H1 (cell line): ENCODE measurements at regions not wholly inside any gene's neighbourhood (a gene's known extent, or its start where the extent isn't known, plus 50 kb on each side); places are given as distances from the start of the nearest gene placed in this dataset.

Source experiments
- CTCF ChIA-PET: fragments of 300-600 bp; sonication (Branson Sonifier 250); formaldehyde crosslinking; loops from one replicate; lab custom pipeline; 2021; ENCODE audit not compliant: partially characterized antibody; lab: Charles Lee
- POLR2A ChIA-PET: fragments of 300-600 bp; sonication (Branson Sonifier 250); formaldehyde crosslinking; loops from one replicate; lab custom pipeline; 2021; ENCODE audit warnings: inconsistent platforms; ENCODE audit not compliant: partially characterized antibody; lab: Charles Lee
- DNase-seq, 2 experiments: peaks; one replicate each; pipeline versions ENCODE4 v3.0.0 to v3.0.0-alpha.2; 2010 to 2022; ENCODE audit warnings: low spot score in 2 of 2, low read depth in 1 of 2, mixed read lengths in 1 of 2
- FAIRE-seq: peaks from 2 replicates; lab custom pipeline; 2011; peaks lifted over from hg19 to GRCh38; lab: Jason Lieb, UNC
- H2AFZ ChIP-seq: 2 replicates; pipeline ENCODE4 v1.8.1; 2012; ENCODE audit warnings: low read length, inconsistent platforms
- H2AK5ac ChIP-seq: 2 replicates; pipeline ENCODE4 v1.6.1; 2013; ENCODE audit warnings: low read depth, low read length
- H2BK120ac ChIP-seq: replicated peaks from 2 replicates; pipeline ENCODE3; 2013; ENCODE audit warnings: low read depth, low read length, inconsistent platforms
- H2BK12ac ChIP-seq: 2 replicates; pipeline ENCODE4 v1.6.1; 2013; ENCODE audit warnings: low read depth, low read length
- H2BK15ac ChIP-seq: 2 replicates; pipeline ENCODE4 v1.6.1; 2013; ENCODE audit warnings: low read length
- H2BK20ac ChIP-seq: 2 replicates; pipeline ENCODE4 v1.6.1; 2013; ENCODE audit warnings: low read length
- H2BK5ac ChIP-seq: 2 replicates; pipeline ENCODE4 v1.6.1; 2013; ENCODE audit warnings: low read depth, low read length
- H3K14ac ChIP-seq: 2 replicates; pipeline ENCODE4 v1.6.1; 2013; ENCODE audit warnings: inconsistent platforms; ENCODE audit not compliant: insufficient read length
- H3K18ac ChIP-seq: 2 replicates; pipeline ENCODE4 v1.6.1; 2013; ENCODE audit warnings: low read length; ENCODE audit errors: extremely low read depth
- H3K23ac ChIP-seq: 2 replicates; pipeline ENCODE4 v1.6.1; 2013; ENCODE audit warnings: inconsistent platforms; ENCODE audit not compliant: insufficient read length
- H3K23me2 ChIP-seq: 2 replicates; pipeline ENCODE4 v1.6.1; 2013; ENCODE audit warnings: low read depth, low read length
- H3K27ac ChIP-seq: 2 replicates; pipeline ENCODE4 v1.6.1; 2011; ENCODE audit warnings: low read depth, low read length, inconsistent platforms
- H3K27me3 ChIP-seq, 4 experiments: replicated peaks in 1 of 4; 1 replicate in 1 of 4; 2 replicates in 3 of 4; pipeline versions ENCODE4 v1.6.1 to v1.8.1; 2011 to 2013; ENCODE audit warnings: low read length in 3 of 4, mild to moderate bottlenecking in 3 of 4, inconsistent platforms in 2 of 4, mixed read lengths in 2 of 4, moderate library complexity in 1 of 4; ENCODE audit not compliant: control insufficient read depth in 3 of 4, insufficient read depth in 3 of 4; ENCODE audit errors: extremely low read depth in 1 of 4
- H3K36me3 ChIP-seq, 4 experiments: 2 replicates each; pipeline versions ENCODE4 v1.6.1 to v1.8.1; 2011 to 2013; ENCODE audit warnings: mild to moderate bottlenecking in 4 of 4, low read length in 3 of 4, moderate library complexity in 2 of 4, control low read depth in 1 of 4, inconsistent platforms in 1 of 4; ENCODE audit not compliant: insufficient read depth in 4 of 4, control insufficient read depth in 2 of 4
- H3K4ac ChIP-seq: replicated peaks from 2 replicates; pipeline ENCODE3; 2013; ENCODE audit warnings: low read length, low read depth, mixed read lengths, inconsistent platforms; ENCODE audit not compliant: insufficient read length
- H3K4me1 ChIP-seq, 4 experiments: replicated peaks in 1 of 4; 1 replicate in 1 of 4; 2 replicates in 3 of 4; pipeline versions ENCODE4 v1.6.1 to v1.8.1; 2011 to 2013; ENCODE audit warnings: low read length in 3 of 4, inconsistent platforms in 2 of 4, mixed read lengths in 1 of 4; ENCODE audit not compliant: insufficient read depth in 4 of 4, control insufficient read depth in 3 of 4
- H3K4me2 ChIP-seq, 2 experiments: 2 replicates each; pipeline versions ENCODE4 v1.6.1 to v1.8.1; 2011 to 2013; ENCODE audit warnings: low read depth in 2 of 2, low read length in 2 of 2, control low read depth in 1 of 2, inconsistent platforms in 1 of 2, mild to moderate bottlenecking in 1 of 2; ENCODE audit not compliant: insufficient read depth in 1 of 2
- H3K4me3 ChIP-seq, 4 experiments: fragments of 200-600, 300-600 bp in 1 of 4; sonication (generic), shearing (Covaris generic), sonication (Bioruptor Twin) in 1 of 4; 2 replicates each; pipeline versions ENCODE4 v1.5.1 to v1.8.1; 2011 to 2016; ENCODE audit warnings: low read length in 4 of 4, low read depth in 3 of 4, control low read depth in 2 of 4, inconsistent platforms in 2 of 4, mild to moderate bottlenecking in 2 of 4, mixed read lengths in 1 of 4, moderate library complexity in 1 of 4; ENCODE audit not compliant: insufficient read depth in 2 of 4; ENCODE audit errors: extremely low read depth in 1 of 4
- H3K56ac ChIP-seq: replicated peaks from 2 replicates; pipeline ENCODE3; 2013; ENCODE audit warnings: low read depth, mild to moderate bottlenecking, mixed read lengths, low read length, inconsistent platforms; ENCODE audit not compliant: insufficient read length
- H3K79me1 ChIP-seq: 2 replicates; pipeline ENCODE4 v1.6.1; 2013; ENCODE audit warnings: low read depth, low read length, control low read depth
- H3K79me2 ChIP-seq, 2 experiments: 2 replicates each; pipeline versions ENCODE4 v1.6.1 to v1.8.1; 2012 to 2013; ENCODE audit warnings: low read length in 2 of 2, mild to moderate bottlenecking in 2 of 2, inconsistent platforms in 1 of 2; ENCODE audit not compliant: insufficient read depth in 2 of 2, control insufficient read depth in 1 of 2
- H3K9ac ChIP-seq, 4 experiments: replicated peaks in 1 of 4; 1 replicate in 1 of 4; 2 replicates in 3 of 4; pipeline versions ENCODE4 v1.6.1 to v1.8.1; 2011 to 2013; ENCODE audit warnings: low read depth in 3 of 4, low read length in 3 of 4, control low read depth in 2 of 4, mild to moderate bottlenecking in 2 of 4, moderate library complexity in 2 of 4, inconsistent platforms in 1 of 4; ENCODE audit errors: extremely low read depth in 1 of 4
- H3K9me3 ChIP-seq, 2 experiments: 2 replicates each; pipeline versions ENCODE4 v1.6.1 to v1.8.1; 2012 to 2013; ENCODE audit warnings: mild to moderate bottlenecking in 2 of 2, moderate library complexity in 2 of 2, control low read depth in 1 of 2, inconsistent platforms in 1 of 2, low read depth in 1 of 2, low read length in 1 of 2, mixed read lengths in 1 of 2; ENCODE audit not compliant: insufficient read depth in 2 of 2
- H4K20me1 ChIP-seq, 2 experiments: replicated peaks in 1 of 2; 2 replicates each; pipeline versions ENCODE3 to v1.8.1; 2011 to 2013; ENCODE audit warnings: inconsistent platforms in 2 of 2, low read length in 2 of 2, mild to moderate bottlenecking in 1 of 2; ENCODE audit not compliant: insufficient read depth in 2 of 2, control insufficient read depth in 1 of 2
- H4K5ac ChIP-seq: 2 replicates; pipeline ENCODE4 v1.6.1; 2013; ENCODE audit warnings: low read length, low read depth, mixed read lengths, inconsistent platforms; ENCODE audit not compliant: insufficient read length
- H4K8ac ChIP-seq: 2 replicates; pipeline ENCODE4 v1.8.0; 2013; ENCODE audit warnings: mild to moderate bottlenecking, moderate library complexity, low read length, inconsistent platforms; ENCODE audit not compliant: insufficient read depth; ENCODE audit errors: extremely low read depth
- H4K91ac ChIP-seq: replicated peaks from 2 replicates; pipeline ENCODE3; 2013; ENCODE audit warnings: low read length, mixed read lengths, inconsistent platforms; ENCODE audit not compliant: insufficient read length
- ATF2 ChIP-seq: IDR thresholded peaks from 2 replicates; pipeline ENCODE4 v1.6.1; 2012; ENCODE audit warnings: low read length, inconsistent platforms
- BCL11A ChIP-seq, 2 experiments: IDR thresholded peaks; one replicate each; pipeline ENCODE4 v1.6.1; 2011; ENCODE audit warnings: low read depth in 2 of 2, low read length in 2 of 2, mild to moderate bottlenecking in 2 of 2
- CBX5 ChIP-seq: fragments of 300-800, 300-1000 bp; sonication (generic); IDR thresholded peaks from 2 replicates; pipeline ENCODE4 v1.7.1; 2016; ENCODE audit warnings: antibody characterized with exemption, low read length, low read depth
- CHD2 ChIP-seq: IDR thresholded peaks from 2 replicates; pipeline ENCODE4 v1.6.1; 2012; ENCODE audit warnings: low read length, improper control_type of control experiment
- CREB1 ChIP-seq: IDR thresholded peaks from 2 replicates; pipeline ENCODE4 v1.6.1; 2012; ENCODE audit warnings: inconsistent platforms
- KDM5A ChIP-seq: fragments of 200-600 bp; IDR thresholded peaks from 2 replicates; pipeline ENCODE4 v1.7.1; 2012; ENCODE audit warnings: mild to moderate bottlenecking, low read length, inconsistent platforms, mixed read lengths
- PHF8 ChIP-seq: fragments of 200-600 bp; sonication (generic); conservative IDR thresholded peaks from 2 replicates; pipeline ENCODE4 v1.7.1; 2012; ENCODE audit warnings: low read depth, mild to moderate bottlenecking, inconsistent platforms, low read length, moderate library complexity
- POLR2A ChIP-seq, 2 experiments: IDR thresholded peaks; 1 replicate in 1 of 2; 2 replicates in 1 of 2; pipeline ENCODE4 v1.6.1; 2011; ENCODE audit warnings: low read depth in 2 of 2, low read length in 2 of 2, mild to moderate bottlenecking in 2 of 2; ENCODE audit errors: control extremely low read depth in 1 of 2
- RBBP5 ChIP-seq: IDR thresholded peaks from 2 replicates; pipeline ENCODE4 v1.7.1; 2012; ENCODE audit warnings: low read depth, mild to moderate bottlenecking, inconsistent platforms, low read length, moderate library complexity, borderline replicate concordance
- RNF2 ChIP-seq: fragments of 200-900, 300-1000 bp; sonication (generic); IDR thresholded peaks from 2 replicates; pipeline ENCODE4 v1.7.1; 2016; ENCODE audit warnings: borderline replicate concordance, low read depth, mild to moderate bottlenecking, antibody characterized with exemption, low read length; ENCODE audit not compliant: poor library complexity, severe bottlenecking; ENCODE audit errors: missing control alignments
- SP1 ChIP-seq: IDR thresholded peaks from 2 replicates; pipeline ENCODE4 v1.6.1; 2011; ENCODE audit warnings: low read depth, low read length
- SP2 ChIP-seq: IDR thresholded peaks from 2 replicates; pipeline ENCODE4 v1.6.1; 2012; ENCODE audit warnings: mild to moderate bottlenecking, low read length, inconsistent platforms
- SRF ChIP-seq: IDR thresholded peaks from 2 replicates; pipeline ENCODE4 v1.6.1; 2011; ENCODE audit warnings: mild to moderate bottlenecking, low read depth, low read length, moderate library complexity
- ZNF274 ChIP-seq: IDR thresholded peaks from 2 replicates; pipeline ENCODE4 v1.7.0; 2012; ENCODE audit warnings: low read length, borderline replicate concordance; ENCODE audit errors: extremely low read depth
- WGBS, 2 experiments: shearing (Covaris generic) in 1 of 2; methylation state at CpG; one replicate each; pipeline versions ENCODE4 v1.1.6 to v1.1.7; 2013 to 2015; ENCODE audit warnings: low lambda C conversion rate in 2 of 2, mixed read lengths in 2 of 2, inconsistent platforms in 1 of 2, low coverage in 1 of 2, missing lambda C conversion rate in 1 of 2; ENCODE audit not compliant: insufficient replicate concordance in 2 of 2, insufficient coverage in 1 of 2, insufficient read length in 1 of 2; ENCODE audit errors: extremely low coverage in 1 of 2, missing lambda C conversion rate in 1 of 2; 5-methylcytosine and 5-hydroxymethylcytosine counted together

- TF ChIP-seq POLR2A (IDR thresholded peaks at IDR 0.05; ENCODE audit: control extremely low read depth in 1 of 2, low read depth in 2 of 2, low read length in 2 of 2) (no peak), KDM5A (no peak), CBX5 (no peak), ZNF274 (no peak), SP2 (no peak), CREB1 (no peak), SRF (no peak), ATF2 (no peak), BCL11A (IDR thresholded peaks at IDR 0.05; ENCODE audit: low read depth in 2 of 2, low read length in 2 of 2) (no peak), CHD2 (no peak), RNF2 (no peak), RBBP5 (no peak), SP1 (no peak), PHF8 (no peak)
- TF ChIP-seq, all 59 proteins: peak for 0
- Histone ChIP-seq H3K4me1 (peaks cover 0 to 10% (median under 1%) of the 10 kb centered on the region in 4 experiments; a peak in 5 of 7 replicates), H3K23me2 (no peaks in the 10 kb centered on the region), H4K5ac (no peak overlapping the region), H2AFZ (no peak overlapping the region), H3K4me2 (no peak overlapping the region), H3K27ac (no peak overlapping the region), H2BK20ac (no peak overlapping the region), H3K36me3 (no peaks in the 10 kb centered on the region), H3K79me1 (no peaks in the 10 kb centered on the region), H2BK15ac (no peak overlapping the region), H3K4ac (no peak overlapping the region), H3K14ac (no peak overlapping the region), H3K18ac (no peak overlapping the region), H3K27me3 (no peaks in the 10 kb centered on the region; a peak in 1 of 7 replicates), H4K8ac (no peak overlapping the region), H3K56ac (no peak overlapping the region), H3K23ac (no peak overlapping the region), H2BK5ac (no peak overlapping the region), H2BK120ac (no peak overlapping the region), H3K9ac (no peak overlapping the region), H3K4me3 (no peak overlapping the region), H3K9me3 (no peaks in the 10 kb centered on the region), H4K20me1 (no peaks in the 10 kb centered on the region), H2BK12ac (no peak overlapping the region), H4K91ac (no peak overlapping the region), H2AK5ac (no peak overlapping the region), H3K79me2 (no peaks in the 10 kb centered on the region)
- DNase-seq (no peak), FAIRE-seq (no peak)
- ChIA-PET CTCF (interaction anchor here (0.8 to 1.8 kb wide), 3 partner anchors 10 to 338 kb away, joined by 4 to 5 read pairs (median 4); no protein-coding TSS in a partner anchor), POLR2A (no interaction called here)
- WGBS, 2 experiments = 82% methylated on average over 4 of the region's 4 CpGs; no CpG with 5 or more reads in 1 of the 2 experiments
Measured at GRCh38 chr5:159779481-159779880, 136.8 kb upstream of the ADRA1B start.
